NCI-H1436 (cell line): ENCODE measurements at regions not wholly inside any gene's neighbourhood (a gene's known extent, or its start where the extent isn't known, plus 50 kb on each side); places are given as distances from the start of the nearest gene placed in this dataset.

ENCODE experiments used
- DNase-seq: peaks from one replicate; lab custom pipeline; 2025; lab: John Stamatoyannopoulos, UW

- DNase-seq, result no peak
These were observed 496.0 kb upstream of the THBS1 start for GRCh38 chr15:39084674-39085530.

- DNase-seq, result no peak
These were observed 494.2 kb upstream of the THBS1 start for GRCh38 chr15:39086641-39087040.

- no peak for DNase-seq
These were observed 492.7 kb upstream of the THBS1 start for GRCh38 chr15:39088156-39088555.

- DNase-seq, result no peak
These were observed 488.5 kb upstream of the THBS1 start for GRCh38 chr15:39092354-39092753.

GRCh38 chr15:39092761-39093160, 488.1 kb upstream of the THBS1 start:
- no peak for DNase-seq

GRCh38 chr15:39094116-39094515, 486.8 kb upstream of the THBS1 start:
- no peak for DNase-seq

- no peak for DNase-seq
These were observed 485.5 kb upstream of the THBS1 start for GRCh38 chr15:39095218-39095879.

GRCh38 chr15:39096608-39097205, 484.2 kb upstream of the THBS1 start:
- DNase-seq, result no peak

- no peak for DNase-seq
These were observed 481.4 kb upstream of the THBS1 start for GRCh38 chr15:39099524-39099923.

GRCh38 chr15:39100106-39100660, 480.7 kb upstream of the THBS1 start:
- DNase-seq, result no peak

GRCh38 chr15:39102431-39102830, 478.4 kb upstream of the THBS1 start:
- DNase-seq, result no peak

GRCh38 chr15:39106950-39107349, 473.9 kb upstream of the THBS1 start:
- DNase-seq, result no peak

GRCh38 chr15:39108021-39108420, 472.9 kb upstream of the THBS1 start:
- no peak for DNase-seq

GRCh38 chr15:39110336-39110735, 470.5 kb upstream of the THBS1 start:
- DNase-seq, result no peak

- DNase-seq, result no peak
These were observed 470.1 kb upstream of the THBS1 start for GRCh38 chr15:39110746-39111145.

- DNase-seq, result no peak
These were observed 467.1 kb upstream of the THBS1 start for GRCh38 chr15:39113741-39114140.

GRCh38 chr15:39114690-39115378, 466.0 kb upstream of the THBS1 start:
- DNase-seq, result no peak

GRCh38 chr15:39115379-39116057, 465.4 kb upstream of the THBS1 start:
- DNase-seq, result no peak

GRCh38 chr15:39118510-39118909, 462.4 kb upstream of the THBS1 start:
- DNase-seq, result no peak

- DNase-seq, result no peak
These were observed 456.7 kb upstream of the THBS1 start for GRCh38 chr15:39124155-39124552.

- no peak for DNase-seq
These were observed 456.2 kb upstream of the THBS1 start for GRCh38 chr15:39124553-39125171.
